ENCODE measurements at regions not wholly inside any gene's neighbourhood (a gene's known extent, or its start where the extent isn't known, plus 50 kb on each side); places are given as distances from the start of the nearest gene placed in this dataset.

GRCh38 chr11:105486929-105487328, 122.9 kb upstream of the GRIA4 start:
- Histone ChIP-seq H3K9ac (ENCODE audit: low read length) (no peak overlapping the region), H3K4me2 (ENCODE audit: low read length) (no peak overlapping the region), H2AFZ (ENCODE audit: low read depth, low read length, poor library complexity, severe bottlenecking) (no peak overlapping the region), H4K20me1 (ENCODE audit: insufficient read depth) (no peaks in the 10 kb centered on the region), H3K27ac (ENCODE audit: low read depth, low read length) (no peak overlapping the region), H3K36me3 (ENCODE audit: control insufficient read depth in 1 of 2, insufficient read depth in 2 of 2, low read length in 2 of 2) (no peaks in the 10 kb centered on the region), H3K9me2 (ENCODE audit: insufficient read depth) (no peaks in the 10 kb centered on the region), H3K9me3 (ENCODE audit: control insufficient read depth in 1 of 2, insufficient read depth in 1 of 2, low read depth in 1 of 2, low read length in 2 of 2) (no peaks in the 10 kb centered on the region), H3K27me3 (ENCODE audit: insufficient read depth, low read length) (no peaks in the 10 kb centered on the region), H3K79me2 (ENCODE audit: insufficient read depth, low read length) (no peaks in the 10 kb centered on the region), H3K4me3 (replicated peaks in 1 of 2; ENCODE audit: low read depth in 1 of 2, low read length in 2 of 2) (no peak overlapping the region), H3K4me1 (ENCODE audit: control insufficient read depth in 1 of 2, insufficient read depth in 2 of 2, low read length in 2 of 2) (no peaks in the 10 kb centered on the region)
- DNase-seq (ENCODE audit: low read depth, low spot score) (no peak), ATAC-seq (no peak)
- ChIA-PET CTCF (no interaction called here), POLR2A (no interaction called here), RAD21 (ENCODE audit: low non-redundant PET in 1 of 2, low total read pairs in 2 of 2, uncharacterized antibody in 2 of 2, unreplicated experiment in 2 of 2) (no interaction called here)
- intact Hi-C loops (cut with micrococcal nuclease): no loop called here
- BruUV-seq (replicated peaks): no TSS peak
- no peak for TF ChIP-seq EZH2phosphoT487 (IDR thresholded peaks at IDR 0.05; ENCODE audit: borderline replicate concordance)
- no peak for TF ChIP-seq SIN3A (IDR thresholded peaks at IDR 0.05; ENCODE audit: low read depth)
- TF ChIP-seq EZH2 (IDR thresholded peaks at IDR 0.05): no peak
- no peak for TF ChIP-seq YY1 (IDR thresholded peaks at IDR 0.05; ENCODE audit: extremely low read depth, insufficient replicate concordance, low read depth, low read length)
- TF ChIP-seq ZNF274 (IDR thresholded peaks at IDR 0.05; ENCODE audit: low read depth, low read length): no peak
- TF ChIP-seq TCF7L2 (IDR thresholded peaks at IDR 0.05; ENCODE audit: borderline replicate concordance, extremely low read depth, insufficient read depth, insufficient read length): no peak
- no peak for TF ChIP-seq RAD21 (IDR thresholded peaks at IDR 0.05; ENCODE audit: low read depth)
- no peak for TF ChIP-seq CBX3 (IDR thresholded peaks at IDR 0.05; ENCODE audit: low read depth)
- TF ChIP-seq POLR2AphosphoS5 (IDR thresholded peaks at IDR 0.05; ENCODE audit: low read depth, low read length): no peak

- ATAC-seq (no peak), DNase-seq (ENCODE audit: low read depth, low spot score) (no peak)
- intact Hi-C loops (cut with micrococcal nuclease): no loop called here
- Histone ChIP-seq H3K27me3 (ENCODE audit: insufficient read depth, low read length) (no peaks in the 10 kb centered on the region), H3K4me3 (replicated peaks in 1 of 2; ENCODE audit: low read depth in 1 of 2, low read length in 2 of 2) (no peak overlapping the region), H3K79me2 (ENCODE audit: insufficient read depth, low read length) (no peaks in the 10 kb centered on the region), H4K20me1 (ENCODE audit: insufficient read depth) (no peaks in the 10 kb centered on the region), H3K9me3 (ENCODE audit: control insufficient read depth in 1 of 2, insufficient read depth in 1 of 2, low read depth in 1 of 2, low read length in 2 of 2) (no peaks in the 10 kb centered on the region), H3K4me2 (ENCODE audit: low read length) (no peak overlapping the region), H3K4me1 (ENCODE audit: control insufficient read depth in 1 of 2, insufficient read depth in 2 of 2, low read length in 2 of 2) (peaks cover 0 to 6% of the 10 kb centered on the region in 2 experiments; a peak in 2 of 4 replicates), H2AFZ (ENCODE audit: low read depth, low read length, poor library complexity, severe bottlenecking) (no peak overlapping the region), H3K36me3 (ENCODE audit: control insufficient read depth in 1 of 2, insufficient read depth in 2 of 2, low read length in 2 of 2) (no peaks in the 10 kb centered on the region), H3K27ac (ENCODE audit: low read depth, low read length) (no peak overlapping the region), H3K9ac (ENCODE audit: low read length) (no peak overlapping the region), H3K9me2 (ENCODE audit: insufficient read depth) (no peaks in the 10 kb centered on the region)
- ChIA-PET RAD21 (ENCODE audit: low non-redundant PET in 1 of 2, low total read pairs in 2 of 2, uncharacterized antibody in 2 of 2, unreplicated experiment in 2 of 2) (no interaction called here), CTCF (no interaction called here), POLR2A (no interaction called here)
- TF ChIP-seq CTCF (IDR thresholded peaks at IDR 0.05 in 2 of 3, conservative IDR thresholded peaks at IDR 0.05 in 1 of 3; ENCODE audit: borderline replicate concordance in 1 of 3, insufficient read depth in 1 of 3, low read depth in 2 of 3, low read length in 2 of 3): 0 out of 6 replicates have a peak, but pooled peaks of 2 of the 3 experiments have one; percentile 1 to 8
- TF ChIP-seq ATF3 (IDR thresholded peaks at IDR 0.05): no peak
- no TSS peak for BruUV-seq (replicated peaks)
These were observed 139.9 kb upstream of the GRIA4 start for GRCh38 chr11:105469931-105470330.

Measured in HCT116 (cell line).